ENCODE measurements at regions not wholly inside any gene's neighbourhood (a gene's known extent, or its start where the extent isn't known, plus 50 kb on each side); places are given as distances from the start of the nearest gene placed in this dataset.
A peak's percentile ranks its signal among the peaks of the same experiment; 100 is the strongest.

DNA sequence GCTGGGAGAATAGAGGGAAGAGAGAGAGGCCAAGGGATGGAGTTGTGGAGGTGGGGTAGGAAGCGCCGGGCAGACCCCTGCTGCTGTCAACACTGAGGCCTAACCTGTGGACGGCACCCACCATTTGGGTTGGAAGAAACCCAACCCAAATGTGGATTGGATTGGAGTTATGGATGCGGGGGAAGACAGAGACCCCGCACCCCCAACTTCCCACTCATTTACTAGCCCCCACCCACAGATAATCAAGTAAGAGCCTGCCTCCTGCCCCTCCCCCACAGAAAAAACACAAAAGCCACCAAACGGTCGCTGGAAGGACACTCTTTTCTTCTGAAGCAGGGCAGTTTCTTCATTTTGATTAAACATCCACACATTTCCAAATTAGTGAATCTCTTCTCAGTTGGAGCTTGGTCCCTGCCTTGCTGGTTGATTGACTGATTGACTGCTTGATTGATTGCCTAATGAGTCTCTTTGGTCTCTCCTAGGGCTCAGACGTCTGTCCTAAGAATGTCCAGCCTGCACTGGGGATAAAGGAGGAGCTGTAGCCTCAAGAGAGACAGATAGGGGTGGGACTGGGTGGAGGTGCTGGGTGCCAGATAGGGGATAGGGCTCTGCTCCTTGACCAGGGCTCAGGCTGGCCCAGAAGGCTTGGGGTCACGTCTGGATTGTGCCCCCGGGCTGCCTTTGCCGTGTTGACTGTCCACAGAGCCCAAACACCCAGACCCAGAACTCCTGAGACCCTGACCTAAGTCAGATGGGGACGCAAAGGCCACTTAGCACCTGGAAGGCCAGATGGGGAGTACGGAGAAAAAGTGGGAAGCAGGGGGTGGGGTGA, 74.9 kb upstream of the FOXP4 start:
- ChIA-PET CTCF (interaction anchor here (0.6 to 1.9 kb wide), 7 partner anchors 9 to 212 kb away, joined by 3 to 7 read pairs (median 5); no protein-coding TSS in a partner anchor), POLR2A (interaction anchor here (1.2 to 1.5 kb wide), 2 partner anchors 18 to 27 kb away, joined by 3 read pairs; no protein-coding TSS in a partner anchor)
- TF ChIP-seq ZNF138 (tag by site-specific recombination; IDR thresholded peaks at IDR 0.05; ENCODE audit: borderline replicate concordance) (no peak), EGR2 (tag by site-specific recombination; IDR thresholded peaks at IDR 0.05; ENCODE audit: low read depth) (peak; percentile 90), ZFHX2 (tag by site-specific recombination; conservative IDR thresholded peaks at IDR 0.05) (peak; percentile 87)
- TF ChIP-seq, protein P1, sequence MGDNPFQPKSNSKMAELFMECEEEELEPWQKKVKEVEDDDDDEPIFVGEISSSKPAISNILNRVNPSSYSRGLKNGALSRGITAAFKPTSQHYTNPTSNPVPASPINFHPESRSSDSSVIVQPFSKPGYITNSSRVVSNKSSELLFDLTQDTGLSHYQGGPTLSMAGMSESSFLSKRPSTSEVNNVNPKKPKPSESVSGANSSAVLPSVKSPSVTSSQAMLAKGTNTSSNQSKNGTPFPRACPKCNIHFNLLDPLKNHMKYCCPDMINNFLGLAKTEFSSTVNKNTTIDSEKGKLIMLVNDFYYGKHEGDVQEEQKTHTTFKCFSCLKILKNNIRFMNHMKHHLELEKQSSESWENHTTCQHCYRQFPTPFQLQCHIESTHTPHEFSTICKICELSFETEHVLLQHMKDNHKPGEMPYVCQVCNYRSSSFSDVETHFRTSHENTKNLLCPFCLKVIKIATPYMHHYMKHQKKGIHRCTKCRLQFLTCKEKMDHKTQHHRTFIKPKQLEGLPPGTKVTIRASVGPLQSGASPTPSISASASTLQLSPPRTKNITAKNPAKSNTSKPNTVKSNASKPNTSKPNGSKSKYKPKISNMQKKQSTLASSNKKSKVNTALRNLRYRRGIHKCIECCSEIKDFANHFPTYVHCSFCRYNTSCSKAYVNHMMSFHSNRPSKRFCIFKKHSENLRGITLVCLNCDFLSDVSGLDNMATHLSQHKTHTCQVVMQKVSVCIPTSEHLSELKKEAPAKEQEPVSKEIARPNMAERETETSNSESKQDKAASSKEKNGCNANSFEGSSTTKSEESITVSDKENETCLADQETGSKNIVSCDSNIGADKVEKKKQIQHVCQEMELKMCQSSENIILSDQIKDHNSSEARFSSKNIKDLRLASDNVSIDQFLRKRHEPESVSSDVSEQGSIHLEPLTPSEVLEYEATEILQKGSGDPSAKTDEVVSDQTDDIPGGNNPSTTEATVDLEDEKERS (tag by site-specific recombination; IDR thresholded peaks at IDR 0.05) = no peak

DNA sequence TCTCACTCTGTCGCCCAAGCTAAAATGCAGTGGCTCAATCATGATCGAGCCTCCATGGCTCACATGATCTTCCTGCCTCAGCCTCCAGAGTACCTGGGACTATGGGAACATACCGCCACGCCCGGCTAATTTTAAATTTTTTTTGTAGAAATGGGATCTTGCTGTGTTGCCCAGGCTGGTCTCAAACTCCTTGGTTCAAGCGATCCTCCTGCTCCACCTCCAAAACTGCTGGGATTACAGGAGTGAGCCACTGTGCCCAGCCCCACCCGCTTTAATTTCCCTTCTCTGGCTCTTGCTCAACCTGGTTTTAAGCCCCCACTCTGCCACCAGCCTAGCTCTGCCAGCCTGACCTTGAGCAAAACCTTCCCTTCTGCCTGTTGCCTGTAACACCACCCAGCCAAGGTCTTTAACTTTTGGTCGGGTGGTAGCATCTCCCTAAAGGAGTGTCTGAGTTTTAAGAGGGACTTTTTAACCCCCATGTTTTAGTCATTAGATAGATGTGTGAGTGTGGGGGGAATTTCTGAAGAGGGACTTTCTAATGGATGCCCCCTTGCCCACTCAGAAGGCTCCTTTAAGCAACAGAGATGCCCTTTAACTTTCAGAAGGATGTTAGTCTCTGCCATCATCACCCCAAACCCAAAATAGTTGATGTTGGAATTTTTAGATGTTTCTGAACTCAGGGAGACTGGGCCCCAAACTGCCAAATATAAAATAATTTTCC, 71.8 kb upstream of the FOXP4 start:
- Histone ChIP-seq H3K9me3 (ENCODE audit: control insufficient read depth, insufficient read depth, low read depth, low read length) (no peaks in the 10 kb centered on the region), H3K4me1 (ENCODE audit: control insufficient read depth, insufficient read depth, low read length) (peaks cover 21% of the 10 kb centered on the region), H3K27ac (ENCODE audit: extremely low read depth, low read depth, low read length) (no peak overlapping the region), H3K36me3 (ENCODE audit: control insufficient read depth in 2 of 2, insufficient read depth in 1 of 2, low read length in 2 of 2) (no peaks in the 10 kb centered on the region), H3K4me3 (ENCODE audit: low read depth, low read length) (no peak overlapping the region)
- ChIA-PET POLR2A (no interaction called here), CTCF (interaction anchor here (0.6 to 0.8 kb wide), 2 partner anchors 32 to 50 kb away, joined by 5 read pairs; no protein-coding TSS in a partner anchor)
- TF ChIP-seq ZNF121 (tag by site-specific recombination; IDR thresholded peaks at IDR 0.05) = peak; percentile 90
- TF ChIP-seq ZNF555 (tag by site-specific recombination; conservative IDR thresholded peaks at IDR 0.05) = no peak

More for the DNA sequence above, 74.9 kb upstream of the FOXP4 start:
- Histone ChIP-seq H3K4me3 (ENCODE audit: low read depth, low read length) (no peak overlapping the region), H3K36me3 (ENCODE audit: control insufficient read depth in 2 of 2, insufficient read depth in 1 of 2, low read length in 2 of 2) (no peaks in the 10 kb centered on the region), H3K9me3 (ENCODE audit: control insufficient read depth, insufficient read depth, low read depth, low read length) (no peaks in the 10 kb centered on the region), H3K27ac (ENCODE audit: extremely low read depth, low read depth, low read length) (no peak overlapping the region), H3K4me1 (ENCODE audit: control insufficient read depth, insufficient read depth, low read length) (peaks cover 19% of the 10 kb centered on the region)

DNA sequence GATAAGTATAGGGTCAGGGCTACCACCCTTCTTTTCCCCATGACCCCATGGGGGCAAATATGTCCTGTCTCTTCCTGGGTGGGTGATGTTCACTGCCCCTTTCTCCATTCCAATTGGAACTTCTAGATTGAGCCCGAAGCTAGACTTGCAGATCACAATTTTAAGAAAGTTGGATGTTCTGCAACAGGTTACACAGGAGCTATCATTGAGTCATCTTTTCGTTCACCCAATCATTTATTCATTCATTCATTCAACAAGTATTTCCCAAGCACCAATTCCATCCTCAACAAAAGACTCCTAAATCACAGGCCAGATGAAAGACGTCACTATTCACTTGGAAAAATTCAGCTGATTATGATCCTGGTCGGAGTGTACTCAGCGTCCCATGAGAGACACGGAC, 71.0 kb upstream of the FOXP4 start:
- TF ChIP-seq SCRT2 (tag by site-specific recombination; IDR thresholded peaks at IDR 0.05) = peak; percentile 69
- TF ChIP-seq ZSCAN16 (tag by site-specific recombination; IDR thresholded peaks at IDR 0.05) = no peak
- ChIA-PET CTCF (interaction anchor here (0.6 to 1.2 kb wide), 5 partner anchors 9 to 75 kb away, joined by 3 to 5 read pairs (median 3); no protein-coding TSS in a partner anchor), POLR2A (no interaction called here)
- Histone ChIP-seq H3K9me3 (ENCODE audit: control insufficient read depth, insufficient read depth, low read depth, low read length) (no peaks in the 10 kb centered on the region), H3K4me3 (ENCODE audit: low read depth, low read length) (no peak overlapping the region), H3K27ac (ENCODE audit: extremely low read depth, low read depth, low read length) (no peak overlapping the region), H3K4me1 (ENCODE audit: control insufficient read depth, insufficient read depth, low read length) (peaks cover 19% of the 10 kb centered on the region), H3K36me3 (ENCODE audit: control insufficient read depth in 2 of 2, insufficient read depth in 1 of 2, low read length in 2 of 2) (no peaks in the 10 kb centered on the region)

DNA sequence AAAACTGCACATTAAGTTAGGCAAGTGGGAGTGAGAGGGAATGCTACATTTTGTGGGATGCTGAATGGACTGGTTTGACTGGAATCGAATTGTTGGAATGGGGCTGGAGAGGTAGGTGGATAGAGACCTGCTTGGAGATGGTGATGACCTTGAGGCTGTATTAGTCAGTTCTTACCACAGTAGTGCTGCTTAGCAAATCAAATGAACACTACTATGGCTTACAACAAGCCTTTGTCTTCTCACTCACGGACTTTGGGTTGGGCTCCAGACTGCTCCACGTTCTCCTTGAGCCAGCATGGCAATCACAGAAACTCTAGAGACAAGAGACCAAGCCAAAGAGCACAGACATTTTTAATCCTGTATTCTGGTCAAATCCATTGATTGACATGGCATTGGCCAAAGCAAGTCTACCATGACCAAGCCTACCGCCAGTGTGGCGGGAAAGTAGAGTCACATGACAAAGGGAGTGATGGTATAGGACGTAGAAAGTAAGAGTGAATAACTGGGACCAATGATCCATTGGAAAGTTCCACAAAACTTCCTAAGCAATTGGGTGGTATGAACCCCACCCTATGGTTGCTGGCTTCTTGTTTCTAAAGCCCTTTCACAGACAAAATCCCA, 70.3 kb upstream of the FOXP4 start:
- H3K4me1 ChIP-seq (ENCODE audit: control insufficient read depth, insufficient read depth, low read length) = peaks cover 17% of the 10 kb centered on the region
- H3K36me3 ChIP-seq (ENCODE audit: control insufficient read depth in 2 of 2, insufficient read depth in 1 of 2, low read length in 2 of 2) = no peaks in the 10 kb centered on the region
- no peak overlapping the region for H3K27ac ChIP-seq (ENCODE audit: extremely low read depth, low read depth, low read length)
- no peak overlapping the region for H3K4me3 ChIP-seq (ENCODE audit: low read depth, low read length)
- no peaks in the 10 kb centered on the region for H3K9me3 ChIP-seq (ENCODE audit: control insufficient read depth, insufficient read depth, low read depth, low read length)
- POLR2A ChIA-PET = no interaction called here
- CTCF ChIA-PET = interaction anchor here (0.9 to 1.2 kb wide), 2 partner anchors 9 to 13 kb away, joined by 3 read pairs; no protein-coding TSS in a partner anchor
- TF ChIP-seq, protein P2, sequence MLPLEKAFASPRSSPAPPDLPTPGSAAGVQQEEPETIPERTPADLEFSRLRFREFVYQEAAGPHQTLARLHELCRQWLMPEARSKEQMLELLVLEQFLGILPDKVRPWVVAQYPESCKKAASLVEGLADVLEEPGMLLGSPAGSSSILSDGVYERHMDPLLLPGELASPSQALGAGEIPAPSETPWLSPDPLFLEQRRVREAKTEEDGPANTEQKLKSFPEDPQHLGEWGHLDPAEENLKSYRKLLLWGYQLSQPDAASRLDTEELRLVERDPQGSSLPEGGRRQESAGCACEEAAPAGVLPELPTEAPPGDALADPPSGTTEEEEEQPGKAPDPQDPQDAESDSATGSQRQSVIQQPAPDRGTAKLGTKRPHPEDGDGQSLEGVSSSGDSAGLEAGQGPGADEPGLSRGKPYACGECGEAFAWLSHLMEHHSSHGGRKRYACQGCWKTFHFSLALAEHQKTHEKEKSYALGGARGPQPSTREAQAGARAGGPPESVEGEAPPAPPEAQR (tag by site-specific recombination; IDR thresholded peaks at IDR 0.05) = no peak
- TF ChIP-seq ZNF221 (tag by site-specific recombination; IDR thresholded peaks at IDR 0.05; ENCODE audit: borderline replicate concordance) (no peak), ZNF138 (tag by site-specific recombination; IDR thresholded peaks at IDR 0.05; ENCODE audit: borderline replicate concordance) (no peak), ZNF707 (tag by site-specific recombination; IDR thresholded peaks at IDR 0.05) (no peak)
- TF ChIP-seq, protein P3, sequence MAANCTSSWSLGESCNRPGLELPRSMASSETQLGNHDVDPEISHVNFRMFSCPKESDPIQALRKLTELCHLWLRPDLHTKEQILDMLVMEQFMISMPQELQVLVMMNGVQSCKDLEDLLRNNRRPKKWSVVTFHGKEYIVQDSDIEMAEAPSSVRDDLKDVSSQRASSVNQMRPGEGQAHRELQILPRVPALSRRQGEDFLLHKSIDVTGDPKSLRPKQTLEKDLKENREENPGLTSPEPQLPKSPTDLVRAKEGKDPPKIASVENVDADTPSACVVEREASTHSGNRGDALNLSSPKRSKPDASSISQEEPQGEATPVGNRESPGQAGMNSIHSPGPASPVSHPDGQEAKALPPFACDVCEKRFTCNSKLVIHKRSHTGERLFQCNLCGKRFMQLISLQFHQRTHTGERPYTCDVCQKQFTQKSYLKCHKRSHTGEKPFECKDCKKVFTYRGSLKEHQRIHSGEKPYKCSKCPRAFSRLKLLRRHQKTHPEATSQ (tag by site-specific recombination; IDR thresholded peaks at IDR 0.05) = no peak
